Liver (tissue), 8 donors: ENCODE measurements at regions not wholly inside any gene's neighbourhood (a gene's known extent, or its start where the extent isn't known, plus 50 kb on each side); places are given as distances from the start of the nearest gene placed in this dataset.

ENCODE experiments used
- DNase-seq: peaks from one replicate; pipeline ENCODE4 v3.0.0-alpha.2; 2017; ENCODE audit warnings: low spot score
- H3K27ac ChIP-seq, 2 donors: one replicate each; pipeline ENCODE4 v1.7.0; 2013; ENCODE audit warnings: inconsistent platforms in 2 of 2, low read length in 2 of 2, control low read depth in 1 of 2, low read depth in 1 of 2, mild to moderate bottlenecking in 1 of 2
- H3K27me3 ChIP-seq, 4 donors: one replicate each; pipeline versions ENCODE4 v1.6.1 to v1.7.0; 2013; ENCODE audit warnings: low read length in 3 of 4, inconsistent platforms in 1 of 4, mild to moderate bottlenecking in 1 of 4, moderate library complexity in 1 of 4; ENCODE audit not compliant: control insufficient read depth in 4 of 4, insufficient read depth in 4 of 4
- H3K36me3 ChIP-seq, 4 donors: one replicate each; pipeline versions ENCODE4 v1.6.1 to v1.7.0; 2013; ENCODE audit warnings: low read length in 3 of 4, mild to moderate bottlenecking in 3 of 4, low read depth in 1 of 4, moderate library complexity in 1 of 4; ENCODE audit not compliant: control insufficient read depth in 4 of 4, insufficient read depth in 3 of 4
- H3K4me1 ChIP-seq, 4 donors: one replicate each; pipeline versions ENCODE4 v1.6.1 to v1.7.0; 2013; ENCODE audit warnings: low read length in 3 of 4, mild to moderate bottlenecking in 3 of 4, moderate library complexity in 1 of 4; ENCODE audit not compliant: control insufficient read depth in 4 of 4, insufficient read depth in 4 of 4
- H3K4me3 ChIP-seq, 3 donors: one replicate each; pipeline versions ENCODE4 v1.6.1 to v1.7.0; 2013; ENCODE audit warnings: low read length in 3 of 3, control low read depth in 1 of 3, low read depth in 1 of 3, mild to moderate bottlenecking in 1 of 3
- H3K9ac ChIP-seq, 2 donors: one replicate each; pipeline ENCODE4 v1.7.0; 2013; ENCODE audit warnings: low read length in 2 of 2, mild to moderate bottlenecking in 2 of 2, moderate library complexity in 2 of 2, control low read depth in 1 of 2, low read depth in 1 of 2
- H3K9me3 ChIP-seq, 4 donors: one replicate each; pipeline versions ENCODE4 v1.6.1 to v1.7.0; 2013; ENCODE audit warnings: low read length in 3 of 4; ENCODE audit not compliant: control insufficient read depth in 4 of 4
- ATF3 ChIP-seq: IDR thresholded peaks from 2 replicates; pipeline ENCODE4 v1.6.1; 2016; ENCODE audit warnings: antibody characterized with exemption
- CTCF ChIP-seq: fragments of 150-350 bp; IDR thresholded peaks from 2 replicates; pipeline ENCODE4 v1.5.1; 2017; ENCODE audit warnings: improper control_type of control experiment, low read depth, low read length; ENCODE audit not compliant: missing input control
- EGR1 ChIP-seq, 2 donors: IDR thresholded peaks; 2 replicates each; pipeline ENCODE4 v1.6.1; 2016 to 2018; ENCODE audit warnings: antibody characterized with exemption in 2 of 2, low read depth in 2 of 2
- FOXA1 ChIP-seq: IDR thresholded peaks from 2 replicates; pipeline ENCODE4 v1.6.1; 2016; ENCODE audit warnings: antibody characterized with exemption
- FOXA2 ChIP-seq: IDR thresholded peaks from 2 replicates; pipeline ENCODE4 v1.6.1; 2016; ENCODE audit warnings: antibody characterized with exemption
- GABPA ChIP-seq, 2 donors: IDR thresholded peaks in 1 of 2; conservative IDR thresholded peaks in 1 of 2; 2 replicates each; pipeline ENCODE4 v1.6.1; 2016; ENCODE audit warnings: antibody characterized with exemption in 2 of 2, mild to moderate bottlenecking in 1 of 2, moderate library complexity in 1 of 2
- HNF4A ChIP-seq, 2 donors: conservative IDR thresholded peaks; 2 replicates each; pipeline ENCODE4 v1.6.1; 2016; ENCODE audit warnings: antibody characterized with exemption in 2 of 2, mild to moderate bottlenecking in 2 of 2
- HNF4G ChIP-seq: IDR thresholded peaks from 2 replicates; pipeline ENCODE4 v1.6.1; 2016; ENCODE audit warnings: antibody characterized with exemption
- JUND ChIP-seq, 2 donors: IDR thresholded peaks; 2 replicates each; pipeline ENCODE4 v1.6.1; 2016; ENCODE audit warnings: antibody characterized with exemption in 2 of 2
- NR2F2 ChIP-seq: IDR thresholded peaks from 2 replicates; pipeline ENCODE4 v1.6.1; 2016; ENCODE audit warnings: antibody characterized with exemption
- RAD21 ChIP-seq, 2 donors: IDR thresholded peaks; 2 replicates each; pipeline ENCODE4 v1.6.1; 2016; ENCODE audit warnings: antibody characterized with exemption in 2 of 2, mild to moderate bottlenecking in 2 of 2
- RXRA ChIP-seq, 2 donors: IDR thresholded peaks; 2 replicates each; pipeline ENCODE4 v1.6.1; 2017 to 2018; ENCODE audit warnings: antibody characterized with exemption in 2 of 2, mild to moderate bottlenecking in 1 of 2
- SP1 ChIP-seq: IDR thresholded peaks from 2 replicates; pipeline ENCODE4 v1.6.1; 2018; ENCODE audit warnings: antibody characterized with exemption, mild to moderate bottlenecking
- TAF1 ChIP-seq: conservative IDR thresholded peaks from 2 replicates; pipeline ENCODE4 v1.6.1; 2016; ENCODE audit warnings: antibody characterized with exemption, mild to moderate bottlenecking
- YY1 ChIP-seq: IDR thresholded peaks from 2 replicates; pipeline ENCODE4 v1.6.1; 2016; ENCODE audit warnings: antibody characterized with exemption, mild to moderate bottlenecking
- ZBTB33 ChIP-seq: IDR thresholded peaks from 2 replicates; pipeline ENCODE4 v1.6.1; 2016; ENCODE audit warnings: antibody characterized with exemption
- WGBS: extraction: QIAGEN DNeasy Blood & Tissue Kit; methylation state at CpG from one replicate; pipeline ENCODE4 v1.1.7; 2013; 5-methylcytosine and 5-hydroxymethylcytosine counted together
- TF ChIP-seq, protein P1 (sequence below): IDR thresholded peaks from 2 replicates; pipeline ENCODE4 v1.6.1; 2016; ENCODE audit warnings: antibody characterized with exemption, mild to moderate bottlenecking
- TF ChIP-seq, protein P2 (sequence below): IDR thresholded peaks from 2 replicates; pipeline ENCODE4 v1.6.1; 2016; ENCODE audit warnings: antibody characterized with exemption
- donor health status: healthy.
- donor health status: healthy.
- donor health status: healthy.
- donor health status: healthy.
- donor health status: healthy.

GRCh38 chr13:108495646-108496361 lies 133.6 kb upstream of the MYO16 start:
- Histone ChIP-seq H3K4me3 (peak overlapping the region in 1 of 3 donors; percentile 35), H3K9ac (no peak overlapping the region), H3K9me3 (peaks cover 0 to under 1% (median 0%) of the 10 kb centered on the region in 4 donors), H3K27me3 (peaks cover 0 to 14% (median 7%) of the 10 kb centered on the region in 4 donors), H3K27ac (no peak overlapping the region), H3K4me1 (peaks cover 7 to 20% (median 14%) of the 10 kb centered on the region in 4 donors), H3K36me3 (no peaks in the 10 kb centered on the region)
- TF ChIP-seq CTCF (no peak), RAD21 (IDR thresholded peaks at IDR 0.05) (no peak), ATF3 (no peak), EGR1 (IDR thresholded peaks at IDR 0.05; ENCODE audit: low read depth in 2 of 2) (no peak), SP1 (no peak), JUND (IDR thresholded peaks at IDR 0.05) (no peak), ZBTB33 (no peak), GABPA (IDR thresholded peaks at IDR 0.05 in 1 of 2, conservative IDR thresholded peaks at IDR 0.05 in 1 of 2) (no peak), FOXA2 (no peak), HNF4A (conservative IDR thresholded peaks at IDR 0.05) (no peak), NR2F2 (no peak), RXRA (IDR thresholded peaks at IDR 0.05) (no peak), HNF4G (no peak), TAF1 (no peak), YY1 (no peak), FOXA1 (no peak)
- TF ChIP-seq, protein P1, sequence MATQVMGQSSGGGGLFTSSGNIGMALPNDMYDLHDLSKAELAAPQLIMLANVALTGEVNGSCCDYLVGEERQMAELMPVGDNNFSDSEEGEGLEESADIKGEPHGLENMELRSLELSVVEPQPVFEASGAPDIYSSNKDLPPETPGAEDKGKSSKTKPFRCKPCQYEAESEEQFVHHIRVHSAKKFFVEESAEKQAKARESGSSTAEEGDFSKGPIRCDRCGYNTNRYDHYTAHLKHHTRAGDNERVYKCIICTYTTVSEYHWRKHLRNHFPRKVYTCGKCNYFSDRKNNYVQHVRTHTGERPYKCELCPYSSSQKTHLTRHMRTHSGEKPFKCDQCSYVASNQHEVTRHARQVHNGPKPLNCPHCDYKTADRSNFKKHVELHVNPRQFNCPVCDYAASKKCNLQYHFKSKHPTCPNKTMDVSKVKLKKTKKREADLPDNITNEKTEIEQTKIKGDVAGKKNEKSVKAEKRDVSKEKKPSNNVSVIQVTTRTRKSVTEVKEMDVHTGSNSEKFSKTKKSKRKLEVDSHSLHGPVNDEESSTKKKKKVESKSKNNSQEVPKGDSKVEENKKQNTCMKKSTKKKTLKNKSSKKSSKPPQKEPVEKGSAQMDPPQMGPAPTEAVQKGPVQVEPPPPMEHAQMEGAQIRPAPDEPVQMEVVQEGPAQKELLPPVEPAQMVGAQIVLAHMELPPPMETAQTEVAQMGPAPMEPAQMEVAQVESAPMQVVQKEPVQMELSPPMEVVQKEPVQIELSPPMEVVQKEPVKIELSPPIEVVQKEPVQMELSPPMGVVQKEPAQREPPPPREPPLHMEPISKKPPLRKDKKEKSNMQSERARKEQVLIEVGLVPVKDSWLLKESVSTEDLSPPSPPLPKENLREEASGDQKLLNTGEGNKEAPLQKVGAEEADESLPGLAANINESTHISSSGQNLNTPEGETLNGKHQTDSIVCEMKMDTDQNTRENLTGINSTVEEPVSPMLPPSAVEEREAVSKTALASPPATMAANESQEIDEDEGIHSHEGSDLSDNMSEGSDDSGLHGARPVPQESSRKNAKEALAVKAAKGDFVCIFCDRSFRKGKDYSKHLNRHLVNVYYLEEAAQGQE = no peak
- TF ChIP-seq, protein P2, sequence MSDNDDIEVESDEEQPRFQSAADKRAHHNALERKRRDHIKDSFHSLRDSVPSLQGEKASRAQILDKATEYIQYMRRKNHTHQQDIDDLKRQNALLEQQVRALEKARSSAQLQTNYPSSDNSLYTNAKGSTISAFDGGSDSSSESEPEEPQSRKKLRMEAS = no peak
- 3% methylated on average over 90 of the region's 90 CpGs for WGBS
- DNase-seq = no peak
